Sigmoid colon (tissue), 6 donors: ENCODE measurements at regions not wholly inside any gene's neighbourhood (a gene's known extent, or its start where the extent isn't known, plus 50 kb on each side); places are given as distances from the start of the nearest gene placed in this dataset.

ENCODE experiments used
- DNase-seq: peaks from one replicate; pipeline ENCODE4 v3.0.0-alpha.2; 2019
- H3K27ac ChIP-seq, 4 donors: fragments of 200-600 bp; sonication (generic); one replicate each; pipeline ENCODE4 v1.5.1; 2016 to 2019; ENCODE audit warnings: mild to moderate bottlenecking in 1 of 4
- H3K27me3 ChIP-seq, 3 donors: fragments of 200-600 bp; sonication (generic); one replicate each; pipeline ENCODE4 v1.5.1; 2019; ENCODE audit warnings: mild to moderate bottlenecking in 1 of 3
- H3K36me3 ChIP-seq, 4 donors: fragments of 200-600 bp; sonication (generic); one replicate each; pipeline ENCODE4 v1.5.1; 2016 to 2019
- H3K4me1 ChIP-seq, 4 donors: fragments of 200-600 bp; sonication (generic); one replicate each; pipeline ENCODE4 v1.5.1; 2017 to 2019
- H3K4me3 ChIP-seq, 4 donors: fragments of 200-600 bp; sonication (generic); one replicate each; pipeline ENCODE4 v1.5.1; 2017 to 2019; ENCODE audit warnings: mild to moderate bottlenecking in 2 of 4, moderate library complexity in 1 of 4
- H3K9me3 ChIP-seq, 4 donors: fragments of 200-600 bp in 3 of 4; sonication (generic) in 3 of 4; one replicate each; pipeline versions ENCODE4 v1.5.1 to v1.6.1; 2013 to 2019
- CTCF ChIP-seq, 4 experiments: fragments of 450-650 bp in 3 of 4; fragments of 200-600 bp in 1 of 4; IDR thresholded peaks; one replicate each; pipeline ENCODE4 v1.5.1; 2016 to 2019; ENCODE audit warnings: antibody characterized with exemption in 4 of 4, mild to moderate bottlenecking in 3 of 4, moderate library complexity in 2 of 4
- EP300 ChIP-seq, 4 donors: sonication (generic); formaldehyde crosslinking; IDR thresholded peaks; one replicate each; pipeline ENCODE4 v1.6.1; 2017; ENCODE audit warnings: antibody characterized with exemption in 4 of 4
- POLR2A ChIP-seq, 2 donors: fragments of 450-650 bp; IDR thresholded peaks; one replicate each; pipeline ENCODE4 v1.6.1; 2016; ENCODE audit warnings: antibody characterized with exemption in 2 of 2, mild to moderate bottlenecking in 2 of 2, moderate library complexity in 2 of 2
- POLR2AphosphoS5 ChIP-seq, 4 donors: sonication (generic); formaldehyde crosslinking; IDR thresholded peaks; one replicate each; pipeline ENCODE4 v1.6.1; 2017; ENCODE audit warnings: antibody characterized with exemption in 4 of 4
- WGBS, 2 donors: extraction: QIAGEN DNeasy Blood & Tissue Kit; methylation state at CpG; one replicate each; pipeline ENCODE4 v1.1.7; 2013; 5-methylcytosine and 5-hydroxymethylcytosine counted together
- intact Hi-C: fragments of 100-400 bp; cut with DNase I; formaldehyde crosslinking; loops from one replicate; pipeline ENCODE4 v1.15.1; 2023
- donor health status: healthy with polysubstance abuse.
- donor health status: healthy.

GRCh38 chr11:130801333-130802122 is 114.8 kb downstream of the SNX19 start:
- Histone ChIP-seq H3K27me3 (no peaks in the 10 kb centered on the region), H3K4me3 (no peak overlapping the region), H3K27ac (no peak overlapping the region), H3K9me3 (no peaks in the 10 kb centered on the region), H3K4me1 (no peaks in the 10 kb centered on the region), H3K36me3 (no peaks in the 10 kb centered on the region)
- TF ChIP-seq POLR2AphosphoS5 (IDR thresholded peaks at IDR 0.05) = no peak
- no peak for TF ChIP-seq CTCF (IDR thresholded peaks at IDR 0.05)
- TF ChIP-seq POLR2A (IDR thresholded peaks at IDR 0.05) = no peak
- no peak for TF ChIP-seq EP300 (IDR thresholded peaks at IDR 0.05)
- intact Hi-C loops = no loop called here
- 90 to 91% methylated on average over 6 of the region's 6 CpGs for WGBS, 2 donors
- DNase-seq = no peak

- Histone ChIP-seq H3K4me3 (no peak overlapping the region), H3K9me3 (no peaks in the 10 kb centered on the region), H3K27me3 (no peaks in the 10 kb centered on the region), H3K4me1 (no peaks in the 10 kb centered on the region), H3K27ac (no peak overlapping the region), H3K36me3 (no peaks in the 10 kb centered on the region)
- TF ChIP-seq CTCF (IDR thresholded peaks at IDR 0.05) (no peak), POLR2AphosphoS5 (IDR thresholded peaks at IDR 0.05) (no peak), EP300 (IDR thresholded peaks at IDR 0.05) (no peak), POLR2A (IDR thresholded peaks at IDR 0.05) (no peak)
- WGBS, 2 donors = 87 to 88% methylated on average over 2 of the region's 2 CpGs
- intact Hi-C loops = no loop called here
- DNase-seq = no peak
These were observed 113.7 kb downstream of the SNX19 start for GRCh38 chr11:130802567-130802966.

GRCh38 chr11:130804306-130805076 is 111.8 kb downstream of the SNX19 start:
- WGBS, 2 donors = 89 to 92% methylated on average over 12 of the region's 12 CpGs
- H3K4me1 ChIP-seq = no peaks in the 10 kb centered on the region
- no peak for TF ChIP-seq POLR2AphosphoS5 (IDR thresholded peaks at IDR 0.05)
- no peak for TF ChIP-seq CTCF (IDR thresholded peaks at IDR 0.05)
- TF ChIP-seq POLR2A (IDR thresholded peaks at IDR 0.05) = no peak
- no peak for TF ChIP-seq EP300 (IDR thresholded peaks at IDR 0.05)
- intact Hi-C loops = no loop called here
- no peaks in the 10 kb centered on the region for H3K9me3 ChIP-seq
- no peak for DNase-seq
- H3K36me3 ChIP-seq = no peaks in the 10 kb centered on the region
- H3K27ac ChIP-seq = no peak overlapping the region
- no peaks in the 10 kb centered on the region for H3K27me3 ChIP-seq
- H3K4me3 ChIP-seq = no peak overlapping the region

- no peaks in the 10 kb centered on the region for H3K36me3 ChIP-seq
- no peak overlapping the region for H3K27ac ChIP-seq
- H3K27me3 ChIP-seq = no peaks in the 10 kb centered on the region
- no peak for DNase-seq
- 37 to 65% methylated on average over 3 of the region's 3 CpGs for WGBS, 2 donors
- TF ChIP-seq CTCF (IDR thresholded peaks at IDR 0.05) (no peak), POLR2A (IDR thresholded peaks at IDR 0.05) (no peak), EP300 (IDR thresholded peaks at IDR 0.05) (no peak), POLR2AphosphoS5 (IDR thresholded peaks at IDR 0.05) (no peak)
- no peaks in the 10 kb centered on the region for H3K4me1 ChIP-seq
- H3K4me3 ChIP-seq = no peak overlapping the region
- H3K9me3 ChIP-seq = no peaks in the 10 kb centered on the region
- intact Hi-C loops = no loop called here
These were observed 109.5 kb downstream of the SNX19 start for GRCh38 chr11:130806746-130807145.
